Astrocyte (in vitro differentiated cells and primary cell): ENCODE measurements at regions not wholly inside any gene's neighbourhood (a gene's known extent, or its start where the extent isn't known, plus 50 kb on each side); places are given as distances from the start of the nearest gene placed in this dataset.

Experiments used
- DNase-seq: peaks from one replicate; pipeline ENCODE4 v3.0.0-alpha.2; 2010; ENCODE audit warnings: low read depth
- FAIRE-seq: peaks from 2 replicates; lab custom pipeline; 2011; peaks lifted over from hg19 to GRCh38; lab: Jason Lieb, UNC
- H2AFZ ChIP-seq: 2 replicates; pipeline ENCODE4 v1.6.0; 2012; ENCODE audit warnings: low read depth, low read length, inconsistent platforms
- H3K27ac ChIP-seq: 2 replicates; pipeline ENCODE4 v1.5.1; 2011; ENCODE audit warnings: low read depth, low read length, inconsistent platforms
- H3K27me3 ChIP-seq: 2 replicates; pipeline ENCODE4 v1.6.0; 2011; ENCODE audit warnings: low read length, inconsistent platforms; ENCODE audit not compliant: insufficient read depth
- H3K36me3 ChIP-seq: 2 replicates; pipeline ENCODE4 v1.5.1; 2011; ENCODE audit warnings: low read length, inconsistent platforms; ENCODE audit not compliant: insufficient read depth
- H3K4me1 ChIP-seq: 2 replicates; pipeline ENCODE4 v1.5.1; 2011; ENCODE audit warnings: low read length, inconsistent platforms; ENCODE audit not compliant: insufficient read depth
- H3K4me2 ChIP-seq: 2 replicates; pipeline ENCODE4 v1.6.0; 2012; ENCODE audit warnings: low read length, inconsistent platforms
- H3K4me3 ChIP-seq: 2 replicates; pipeline ENCODE4 v1.5.1; 2011; ENCODE audit warnings: low read depth, mild to moderate bottlenecking, low read length, inconsistent platforms; ENCODE audit not compliant: insufficient read depth
- H3K79me2 ChIP-seq: 2 replicates; pipeline ENCODE4 v1.6.0; 2012; ENCODE audit warnings: mild to moderate bottlenecking, low read length, inconsistent platforms; ENCODE audit not compliant: insufficient read depth
- H3K9ac ChIP-seq: 2 replicates; pipeline ENCODE4 v1.6.0; 2012; ENCODE audit warnings: mild to moderate bottlenecking, low read length, inconsistent platforms
- H3K9me3 ChIP-seq: 2 replicates; pipeline ENCODE4 v1.5.1; 2012; ENCODE audit warnings: low read depth, mild to moderate bottlenecking, low read length, inconsistent platforms; ENCODE audit not compliant: insufficient read depth
- H4K20me1 ChIP-seq: 2 replicates; pipeline ENCODE4 v1.6.0; 2012; ENCODE audit warnings: low read length, inconsistent platforms; ENCODE audit not compliant: insufficient read depth
- H3K27ac Mint-ChIP-seq: one replicate; pipeline ENCODE4 v1.8.0; 2021; ENCODE audit warnings: mild to moderate bottlenecking, mixed read lengths; ENCODE audit not compliant: unreplicated experiment
- H3K27me3 Mint-ChIP-seq: one replicate; pipeline ENCODE4 v1.8.0; 2021; ENCODE audit warnings: low read depth, mixed read lengths; ENCODE audit not compliant: unreplicated experiment
- H3K36me3 Mint-ChIP-seq: one replicate; pipeline ENCODE4 v1.8.0; 2021; ENCODE audit warnings: low read depth, mixed read lengths; ENCODE audit not compliant: unreplicated experiment
- H3K4me1 Mint-ChIP-seq: one replicate; pipeline ENCODE4 v1.8.0; 2021; ENCODE audit warnings: low read depth, mixed read lengths; ENCODE audit not compliant: unreplicated experiment
- H3K4me3 Mint-ChIP-seq: one replicate; pipeline ENCODE4 v1.8.0; 2021; ENCODE audit warnings: mild to moderate bottlenecking, moderate library complexity, mixed read lengths; ENCODE audit not compliant: unreplicated experiment
- H3K9me3 Mint-ChIP-seq: one replicate; pipeline ENCODE4 v1.8.0; 2021; ENCODE audit warnings: mild to moderate bottlenecking, mixed read lengths; ENCODE audit not compliant: unreplicated experiment
- CTCF ChIP-seq: IDR thresholded peaks from 2 replicates; pipeline ENCODE4 v1.5.1; 2011; ENCODE audit warnings: low read depth, mild to moderate bottlenecking, inconsistent platforms, low read length, moderate library complexity; ENCODE audit not compliant: insufficient read depth
- EZH2 ChIP-seq: IDR thresholded peaks from 2 replicates; pipeline ENCODE4 v1.6.1; 2012; ENCODE audit warnings: mild to moderate bottlenecking, low read length, inconsistent platforms; ENCODE audit not compliant: insufficient read depth

GRCh38 chr20:7362601-7363000 is 577.7 kb downstream of the HAO1 start:
- peaks cover 1% of the 10 kb centered on the region for H3K9me3 Mint-ChIP-seq

DNA sequence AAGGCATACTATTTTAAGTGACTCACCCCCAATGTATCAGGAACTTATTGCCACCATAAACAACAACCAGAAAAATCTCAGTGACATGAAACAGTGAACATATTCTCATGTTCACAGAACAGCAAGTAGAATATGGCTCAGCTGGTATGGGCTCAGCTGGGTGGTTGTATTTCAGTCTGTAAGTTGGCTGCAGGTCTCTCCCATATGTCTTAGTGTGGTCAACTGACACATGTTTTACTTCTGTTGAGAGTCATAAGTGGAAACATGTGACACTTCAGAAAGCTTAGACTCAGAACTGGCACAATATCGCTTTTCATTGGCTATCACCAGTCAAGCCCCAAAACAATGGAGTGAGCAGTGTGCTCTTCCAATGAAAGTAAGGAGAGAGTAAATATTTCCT is 574.1 kb downstream of the HAO1 start:
- H3K4me1 ChIP-seq: no peaks in the 10 kb centered on the region
- FAIRE-seq: no peak
- H3K4me1 Mint-ChIP-seq: peaks cover 3% of the 10 kb centered on the region
- peaks cover 1% of the 10 kb centered on the region for H3K9me3 Mint-ChIP-seq
- H3K36me3 Mint-ChIP-seq: no peaks in the 10 kb centered on the region
- no peak overlapping the region for H3K4me2 ChIP-seq
- no peak for TF ChIP-seq CTCF
- TF ChIP-seq EZH2: no peak
- H3K4me3 ChIP-seq: no peak overlapping the region
- H3K9ac ChIP-seq: no peak overlapping the region
- H2AFZ ChIP-seq: no peak overlapping the region
- H3K27ac Mint-ChIP-seq: no peak overlapping the region
- DNase-seq: no peak
- H3K9me3 ChIP-seq: no peaks in the 10 kb centered on the region
- no peaks in the 10 kb centered on the region for H3K79me2 ChIP-seq
- H3K27me3 Mint-ChIP-seq: no peaks in the 10 kb centered on the region
- H3K36me3 ChIP-seq: no peaks in the 10 kb centered on the region
- H3K4me3 Mint-ChIP-seq: no peak overlapping the region
- H4K20me1 ChIP-seq: no peaks in the 10 kb centered on the region
- H3K27ac ChIP-seq: no peak overlapping the region
- no peaks in the 10 kb centered on the region for H3K27me3 ChIP-seq

More at GRCh38 chr20:7362601-7363000, 577.7 kb downstream of the HAO1 start:
- no peak overlapping the region for H3K4me3 ChIP-seq
- no peak overlapping the region for H3K4me3 Mint-ChIP-seq
- H3K4me2 ChIP-seq: no peak overlapping the region
- H3K9ac ChIP-seq: no peak overlapping the region
- FAIRE-seq (no peak), DNase-seq (no peak)
- H3K27me3 Mint-ChIP-seq: peaks cover 3% of the 10 kb centered on the region
- no peak overlapping the region for H3K27ac Mint-ChIP-seq
- no peaks in the 10 kb centered on the region for H3K79me2 ChIP-seq
- TF ChIP-seq CTCF (no peak), EZH2 (no peak)
- H3K4me1 ChIP-seq: no peaks in the 10 kb centered on the region
- peaks cover 3% of the 10 kb centered on the region for H3K4me1 Mint-ChIP-seq
- no peaks in the 10 kb centered on the region for H3K36me3 Mint-ChIP-seq
- H3K27ac ChIP-seq: no peak overlapping the region
- no peaks in the 10 kb centered on the region for H4K20me1 ChIP-seq
- H3K27me3 ChIP-seq: no peaks in the 10 kb centered on the region
- H3K36me3 ChIP-seq: no peaks in the 10 kb centered on the region
- H3K9me3 ChIP-seq: no peaks in the 10 kb centered on the region
- no peak overlapping the region for H2AFZ ChIP-seq

DNA sequence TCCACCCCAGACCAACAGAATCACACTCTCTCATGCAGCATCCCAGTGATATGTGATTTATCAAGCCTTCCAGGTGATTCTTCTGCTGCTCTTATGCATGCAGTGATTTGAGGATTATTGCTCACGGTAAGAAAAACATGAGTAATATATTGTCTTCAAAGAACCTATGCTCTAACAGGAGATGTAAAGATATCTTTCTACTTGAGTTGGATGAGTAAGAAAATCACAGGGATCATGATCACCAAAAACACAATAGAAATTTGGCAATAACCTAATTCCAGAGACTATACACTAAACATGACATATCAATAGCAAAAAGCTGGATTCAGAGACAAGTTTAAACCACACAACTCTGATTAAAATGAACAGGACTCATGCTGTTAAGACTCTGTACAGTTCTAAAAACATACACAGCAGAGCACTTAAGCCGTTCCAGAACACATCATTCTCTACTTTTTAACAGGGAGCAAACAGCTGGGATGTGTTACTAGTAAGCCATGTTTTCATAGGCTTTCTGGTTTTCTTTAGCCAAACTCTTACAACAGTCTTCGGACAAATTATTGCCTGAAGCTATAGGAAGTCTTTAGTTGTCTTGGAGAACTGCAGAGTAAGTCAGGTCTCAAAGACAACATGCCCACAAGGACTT is 568.6 kb downstream of the HAO1 start:
- Histone ChIP-seq H3K9me3 (no peaks in the 10 kb centered on the region), H3K4me3 (no peak overlapping the region), H3K79me2 (no peaks in the 10 kb centered on the region), H3K9ac (no peak overlapping the region), H3K27me3 (no peaks in the 10 kb centered on the region), H3K27ac (no peak overlapping the region), H3K4me1 (no peaks in the 10 kb centered on the region), H3K4me2 (no peak overlapping the region), H4K20me1 (no peaks in the 10 kb centered on the region), H2AFZ (no peak overlapping the region), H3K36me3 (no peaks in the 10 kb centered on the region)
- Mint-ChIP-seq H3K9me3 (no peaks in the 10 kb centered on the region), H3K4me3 (no peak overlapping the region), H3K27me3 (no peaks in the 10 kb centered on the region), H3K36me3 (no peaks in the 10 kb centered on the region), H3K27ac (no peak overlapping the region), H3K4me1 (no peaks in the 10 kb centered on the region)
- no peak for DNase-seq
- FAIRE-seq: no peak
- TF ChIP-seq CTCF: no peak
- no peak for TF ChIP-seq EZH2
